ENCODE measurements at regions not wholly inside any gene's neighbourhood (a gene's known extent, or its start where the extent isn't known, plus 50 kb on each side); places are given as distances from the start of the nearest gene placed in this dataset.

DNA sequence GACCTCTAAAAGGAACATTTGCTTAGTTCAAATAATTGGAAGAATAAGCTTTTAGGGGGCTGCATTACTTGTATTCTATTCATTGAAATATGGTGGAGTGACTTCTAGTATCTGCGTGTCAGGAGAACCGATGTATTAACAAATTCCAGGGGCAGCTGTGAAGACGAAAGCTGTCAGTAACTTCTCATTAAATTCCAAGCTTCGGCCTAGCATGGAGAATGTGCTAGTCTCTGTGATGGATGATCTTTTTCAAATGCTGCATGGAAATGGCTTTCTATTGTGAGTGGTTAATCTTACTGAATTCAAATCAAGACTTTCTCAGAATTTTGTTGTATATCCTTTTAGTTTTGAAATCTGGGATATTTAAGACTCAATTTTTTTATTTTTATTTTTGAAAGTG lies 429.9 kb downstream of the ADGRL2 start:
- Histone ChIP-seq H3K27ac (no peak overlapping the region), H3K79me2 (no peaks in the 10 kb centered on the region), H3K36me3 (ENCODE audit: control insufficient read depth, insufficient read depth, low read length) (no peaks in the 10 kb centered on the region), H3K4me3 (ENCODE audit: low read depth, low read length) (no peak overlapping the region), H3K9ac (no peak overlapping the region), H3K27me3 (ENCODE audit: control insufficient read depth, insufficient read depth, low read length) (no peaks in the 10 kb centered on the region), H2AFZ (no peak overlapping the region), H3K9me3 (ENCODE audit: control insufficient read depth, low read length) (no peaks in the 10 kb centered on the region), H3K4me2 (ENCODE audit: low read length) (no peak overlapping the region), H3K4me1 (no peaks in the 10 kb centered on the region)
- no peak for TF ChIP-seq CTCF (IDR thresholded peaks at IDR 0.05)

- no peaks in the 10 kb centered on the region for H3K27me3 ChIP-seq (ENCODE audit: control insufficient read depth, insufficient read depth, low read length)
- H3K9ac ChIP-seq: no peak overlapping the region
- H3K27ac ChIP-seq: no peak overlapping the region
- H3K4me2 ChIP-seq (ENCODE audit: low read length): no peak overlapping the region
- no peaks in the 10 kb centered on the region for H3K4me1 ChIP-seq
- no peak for TF ChIP-seq CTCF (IDR thresholded peaks at IDR 0.05)
- no peaks in the 10 kb centered on the region for H3K79me2 ChIP-seq
- no peak overlapping the region for H2AFZ ChIP-seq
- no peak overlapping the region for H3K4me3 ChIP-seq (ENCODE audit: low read depth, low read length)
- no peaks in the 10 kb centered on the region for H3K36me3 ChIP-seq (ENCODE audit: control insufficient read depth, insufficient read depth, low read length)
- H3K9me3 ChIP-seq (ENCODE audit: control insufficient read depth, low read length): no peaks in the 10 kb centered on the region
Measured at GRCh38 chr1:82227306-82228095, 426.8 kb downstream of the ADGRL2 start.

- Histone ChIP-seq H3K9me3 (ENCODE audit: control insufficient read depth, low read length) (no peaks in the 10 kb centered on the region), H3K4me3 (ENCODE audit: low read depth, low read length) (no peak overlapping the region), H3K4me1 (no peaks in the 10 kb centered on the region), H3K27ac (no peak overlapping the region), H3K27me3 (ENCODE audit: control insufficient read depth, insufficient read depth, low read length) (no peaks in the 10 kb centered on the region), H2AFZ (no peak overlapping the region), H3K79me2 (no peaks in the 10 kb centered on the region), H3K4me2 (ENCODE audit: low read length) (no peak overlapping the region), H3K36me3 (ENCODE audit: control insufficient read depth, insufficient read depth, low read length) (no peaks in the 10 kb centered on the region), H3K9ac (no peak overlapping the region)
- TF ChIP-seq CTCF (IDR thresholded peaks at IDR 0.05): no peak
Measured at GRCh38 chr1:82226186-82226505, 425.4 kb downstream of the ADGRL2 start.

GRCh38 chr1:82225421-82226185 lies 424.9 kb downstream of the ADGRL2 start:
- Histone ChIP-seq H3K4me3 (ENCODE audit: low read depth, low read length) (no peak overlapping the region), H3K79me2 (no peaks in the 10 kb centered on the region), H3K27me3 (ENCODE audit: control insufficient read depth, insufficient read depth, low read length) (no peaks in the 10 kb centered on the region), H3K27ac (no peak overlapping the region), H3K9ac (no peak overlapping the region), H3K4me2 (ENCODE audit: low read length) (no peak overlapping the region), H3K9me3 (ENCODE audit: control insufficient read depth, low read length) (no peaks in the 10 kb centered on the region), H3K36me3 (ENCODE audit: control insufficient read depth, insufficient read depth, low read length) (no peaks in the 10 kb centered on the region), H2AFZ (no peak overlapping the region), H3K4me1 (no peaks in the 10 kb centered on the region)
- no peak for TF ChIP-seq CTCF (IDR thresholded peaks at IDR 0.05)

Measured in parathyroid adenoma (tissue), 2 donors.